Cardiac muscle cell (in vitro differentiated cells and primary cell): ENCODE measurements at regions not wholly inside any gene's neighbourhood (a gene's known extent, or its start where the extent isn't known, plus 50 kb on each side); places are given as distances from the start of the nearest gene placed in this dataset.

ENCODE experiments used
- DNase-seq, 2 donors: peaks; one replicate each; pipeline versions ENCODE4 v3.0.0 to v3.0.0-alpha.2; 2010 to 2017; ENCODE audit warnings: low read depth in 1 of 2, low spot score in 1 of 2
- H3K27ac ChIP-seq: fragments of 200-600 bp; sonication (generic); 2 replicates; pipeline ENCODE4 v1.5.1; 2016
- H3K27me3 ChIP-seq: fragments of 200-600 bp; sonication (generic); 2 replicates; pipeline ENCODE4 v1.6.0; 2016; ENCODE audit warnings: control low read depth
- H3K36me3 ChIP-seq: fragments of 200-600 bp; sonication (generic); 2 replicates; pipeline ENCODE4 v1.5.1; 2016; ENCODE audit warnings: control low read depth
- H3K4me1 ChIP-seq: fragments of 200-600 bp; sonication (generic); 2 replicates; pipeline ENCODE4 v1.8.1; 2017; ENCODE audit warnings: low read depth, mild to moderate bottlenecking, mixed run types
- H3K4me3 ChIP-seq: fragments of 200-600 bp; sonication (generic); 2 replicates; pipeline ENCODE4 v1.5.1; 2016; ENCODE audit warnings: mild to moderate bottlenecking
- H3K9me3 ChIP-seq: fragments of 200-600 bp; sonication (generic); 2 replicates; pipeline ENCODE4 v1.5.1; 2017; ENCODE audit warnings: low read depth, mild to moderate bottlenecking, control low read depth
- TF ChIP-seq, protein P1 (sequence below): IDR thresholded peaks from 2 replicates; pipeline ENCODE4 v1.5.1; 2012; ENCODE audit warnings: low read depth, mild to moderate bottlenecking, low read length

DNA sequence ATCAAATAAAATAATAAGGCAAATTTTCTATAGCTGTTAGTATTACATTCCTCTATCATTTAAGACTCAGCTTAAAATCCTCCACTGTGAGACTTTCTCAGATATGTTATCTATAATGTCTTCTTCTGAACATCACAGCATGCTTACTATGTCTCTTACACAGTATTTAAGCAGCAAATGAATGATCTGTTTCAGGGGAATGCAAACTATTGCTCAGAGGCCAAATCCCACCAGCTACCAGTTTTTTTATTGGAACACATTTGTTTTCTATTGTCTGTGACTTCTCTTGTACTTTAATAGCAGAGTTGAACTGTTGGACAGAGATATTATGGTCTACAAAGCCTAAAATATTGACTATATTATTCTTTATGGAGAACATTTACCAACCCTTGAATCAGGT lies 59.6 kb downstream of the C3orf38 start:
- Histone ChIP-seq H3K27me3 (no peaks in the 10 kb centered on the region), H3K27ac (no peak overlapping the region), H3K36me3 (no peaks in the 10 kb centered on the region), H3K4me3 (no peak overlapping the region), H3K4me1 (no peaks in the 10 kb centered on the region), H3K9me3 (no peaks in the 10 kb centered on the region)
- no peak for DNase-seq
- TF ChIP-seq, protein P1, sequence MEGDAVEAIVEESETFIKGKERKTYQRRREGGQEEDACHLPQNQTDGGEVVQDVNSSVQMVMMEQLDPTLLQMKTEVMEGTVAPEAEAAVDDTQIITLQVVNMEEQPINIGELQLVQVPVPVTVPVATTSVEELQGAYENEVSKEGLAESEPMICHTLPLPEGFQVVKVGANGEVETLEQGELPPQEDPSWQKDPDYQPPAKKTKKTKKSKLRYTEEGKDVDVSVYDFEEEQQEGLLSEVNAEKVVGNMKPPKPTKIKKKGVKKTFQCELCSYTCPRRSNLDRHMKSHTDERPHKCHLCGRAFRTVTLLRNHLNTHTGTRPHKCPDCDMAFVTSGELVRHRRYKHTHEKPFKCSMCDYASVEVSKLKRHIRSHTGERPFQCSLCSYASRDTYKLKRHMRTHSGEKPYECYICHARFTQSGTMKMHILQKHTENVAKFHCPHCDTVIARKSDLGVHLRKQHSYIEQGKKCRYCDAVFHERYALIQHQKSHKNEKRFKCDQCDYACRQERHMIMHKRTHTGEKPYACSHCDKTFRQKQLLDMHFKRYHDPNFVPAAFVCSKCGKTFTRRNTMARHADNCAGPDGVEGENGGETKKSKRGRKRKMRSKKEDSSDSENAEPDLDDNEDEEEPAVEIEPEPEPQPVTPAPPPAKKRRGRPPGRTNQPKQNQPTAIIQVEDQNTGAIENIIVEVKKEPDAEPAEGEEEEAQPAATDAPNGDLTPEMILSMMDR = no peak

DNA sequence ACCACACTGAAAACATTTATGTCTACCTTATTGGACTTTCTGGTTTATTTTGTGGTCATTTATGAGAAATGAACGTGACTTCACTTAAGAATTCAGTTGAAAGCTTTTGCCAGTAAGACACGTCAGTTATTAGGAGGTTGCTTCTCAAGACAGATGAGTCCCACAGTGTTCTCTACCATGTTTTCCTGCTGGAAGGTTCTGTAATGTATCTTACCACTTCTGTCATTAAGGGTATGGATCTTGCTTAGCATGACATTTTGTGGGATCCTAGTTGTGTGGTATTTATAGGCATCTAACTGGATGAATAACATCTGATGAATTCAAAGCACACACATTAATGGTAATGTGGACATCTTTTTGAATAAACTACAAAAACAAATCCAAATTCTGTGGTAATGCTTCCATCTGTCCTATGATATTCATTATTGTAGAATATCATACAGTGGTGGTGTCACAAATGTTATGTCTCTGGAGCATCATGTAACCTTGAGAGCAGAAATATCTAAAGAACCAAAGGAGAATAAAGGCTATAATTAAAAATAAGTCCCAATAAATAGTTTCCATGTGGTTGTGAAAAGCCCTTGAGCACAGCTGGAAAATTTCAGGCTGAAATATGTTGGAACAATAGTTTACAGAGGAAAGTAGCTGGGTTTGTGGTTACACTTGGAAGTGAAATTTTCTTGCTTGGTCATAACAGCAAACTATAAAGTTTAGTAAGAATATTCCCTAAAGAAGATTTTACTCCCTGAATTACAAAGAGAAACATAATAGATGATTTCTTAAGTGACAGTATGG lies 61.5 kb downstream of the C3orf38 start:
- H3K27me3 ChIP-seq = no peaks in the 10 kb centered on the region
- no peaks in the 10 kb centered on the region for H3K4me1 ChIP-seq
- H3K4me3 ChIP-seq = no peak overlapping the region
- peak in 1 of 2 donors; percentile 34 for DNase-seq
- no peak overlapping the region for H3K27ac ChIP-seq
- H3K36me3 ChIP-seq = no peaks in the 10 kb centered on the region
- no peaks in the 10 kb centered on the region for H3K9me3 ChIP-seq
- TF ChIP-seq, protein P1 = no peak

GRCh38 chr3:88219138-88219792 lies 69.5 kb downstream of the C3orf38 start:
- no peaks in the 10 kb centered on the region for H3K27me3 ChIP-seq
- peak; percentile 83 to 88 for DNase-seq
- no peaks in the 10 kb centered on the region for H3K36me3 ChIP-seq
- TF ChIP-seq, protein P1 = peak; percentile 75
- no peaks in the 10 kb centered on the region for H3K4me1 ChIP-seq
- H3K4me3 ChIP-seq = no peak overlapping the region
- no peaks in the 10 kb centered on the region for H3K9me3 ChIP-seq
- no peak overlapping the region for H3K27ac ChIP-seq

DNA sequence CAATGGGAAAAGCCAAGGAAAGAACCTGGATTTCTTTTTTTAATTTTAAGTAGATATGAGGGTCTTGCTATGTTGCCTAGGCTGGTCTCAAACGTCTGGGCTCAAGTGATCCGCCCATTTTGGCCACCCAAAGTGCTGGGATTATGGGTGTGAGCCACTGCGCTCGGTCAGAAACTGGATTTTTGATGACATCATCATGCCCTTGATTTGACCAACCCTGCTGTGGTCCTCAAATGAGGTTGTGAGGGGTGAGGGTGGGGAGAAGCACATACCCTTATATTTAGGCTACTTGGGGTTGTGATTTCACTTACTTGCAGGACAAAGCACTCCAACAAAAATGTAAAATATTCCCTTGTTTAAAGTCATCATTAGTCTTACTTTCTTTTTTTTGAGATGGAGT lies 70.4 kb downstream of the C3orf38 start:
- no peaks in the 10 kb centered on the region for H3K27me3 ChIP-seq
- no peaks in the 10 kb centered on the region for H3K4me1 ChIP-seq
- H3K9me3 ChIP-seq = no peaks in the 10 kb centered on the region
- H3K36me3 ChIP-seq = no peaks in the 10 kb centered on the region
- no peak overlapping the region for H3K27ac ChIP-seq
- DNase-seq = no peak
- H3K4me3 ChIP-seq = no peak overlapping the region
- TF ChIP-seq, protein P1 = no peak

GRCh38 chr3:88221726-88222125 lies 72.0 kb downstream of the C3orf38 start:
- no peak overlapping the region for H3K4me3 ChIP-seq
- H3K27me3 ChIP-seq = no peaks in the 10 kb centered on the region
- no peak overlapping the region for H3K27ac ChIP-seq
- no peaks in the 10 kb centered on the region for H3K4me1 ChIP-seq
- no peaks in the 10 kb centered on the region for H3K36me3 ChIP-seq
- no peaks in the 10 kb centered on the region for H3K9me3 ChIP-seq
- DNase-seq = no peak
- TF ChIP-seq, protein P1 = no peak
